GM12878 (cell line): ENCODE measurements at regions not wholly inside any gene's neighbourhood (a gene's known extent, or its start where the extent isn't known, plus 50 kb on each side); places are given as distances from the start of the nearest gene placed in this dataset.

Experiments used
- ATAC-seq: fragments of 200-7000 bp; cut with Tn5 transposase; 3 replicates; pipeline ENCODE4 v1.9.1; 2020; ENCODE audit warnings: mild to moderate bottlenecking, moderate library complexity
- BruUV-seq: library from RNA; stranded (reverse); fragments of 400-500 nt; replicated peaks from 2 replicates; lab custom pipeline; 2021; lab: Mats Ljungman, UMichigan
- CTCF ChIA-PET: fragments of 300-600 bp; sonication (Branson Sonifier 250); formaldehyde crosslinking; extraction: SDS; loops from one replicate; lab custom pipeline; 2021; ENCODE audit warnings: inconsistent platforms; lab: Yijun Ruan, JAX
- POLR2A ChIA-PET: fragments of 350-600 bp; formaldehyde crosslinking; extraction: SDS; loops from one replicate; lab custom pipeline; 2021; ENCODE audit warnings: inconsistent platforms; lab: Charles Lee
- RAD21 ChIA-PET: fragments of 300-600 bp; sonication (Branson Sonifier 250); formaldehyde crosslinking; loops from one replicate; lab custom pipeline; 2023; ENCODE audit warnings: antibody characterized with exemption; ENCODE audit not compliant: unreplicated experiment; lab: Charles Lee
- SMC1A ChIA-PET: fragments of 300-600 bp; sonication (Branson Sonifier 250); formaldehyde crosslinking; loops from one replicate; lab custom pipeline; 2023; ENCODE audit not compliant: unreplicated experiment, uncharacterized antibody; lab: Charles Lee
- DNase-seq: peaks from one replicate; pipeline ENCODE4 v3.0.0-alpha.2; 2011; ENCODE audit warnings: low read depth, low spot score
- FAIRE-seq: peaks from 3 replicates; lab custom pipeline; 2011; peaks lifted over from hg19 to GRCh38; lab: Jason Lieb, UNC
- H2AFZ ChIP-seq: 2 replicates; pipeline ENCODE4 v1.6.0; 2011; ENCODE audit warnings: low read depth, low read length, control low read depth; ENCODE audit not compliant: control insufficient read depth
- H3K27ac ChIP-seq: 2 replicates; pipeline ENCODE4 v1.5.1; 2011; ENCODE audit warnings: control low read depth; ENCODE audit not compliant: control insufficient read depth, insufficient read depth
- H3K27me3 ChIP-seq, 2 experiments: replicated peaks in 1 of 2; 2 replicates each; pipeline versions ENCODE4 v1.6.0 to v1.6.1; 2011; ENCODE audit warnings: low read length in 1 of 2; ENCODE audit not compliant: control insufficient read depth in 2 of 2, insufficient read depth in 2 of 2
- H3K36me3 ChIP-seq, 2 experiments: 2 replicates each; pipeline ENCODE4 v1.5.1; 2011; ENCODE audit warnings: low read length in 1 of 2; ENCODE audit not compliant: control insufficient read depth in 2 of 2, insufficient read depth in 2 of 2
- H3K4me1 ChIP-seq: 2 replicates; pipeline ENCODE4 v1.6.1; 2011; ENCODE audit warnings: mild to moderate bottlenecking, low read length, moderate library complexity, mixed read lengths; ENCODE audit not compliant: control insufficient read depth, insufficient read depth
- H3K4me2 ChIP-seq: 2 replicates; pipeline ENCODE4 v1.6.0; 2011; ENCODE audit warnings: control low read depth; ENCODE audit not compliant: control insufficient read depth, insufficient read depth
- H3K4me3 ChIP-seq: fragments of 200-600 bp; sonication (generic); 2 replicates; pipeline ENCODE4 v1.5.1; 2016
- H3K79me2 ChIP-seq: 2 replicates; pipeline ENCODE4 v1.6.0; 2011; ENCODE audit warnings: low read length; ENCODE audit not compliant: control insufficient read depth, insufficient read depth
- H3K9ac ChIP-seq: 2 replicates; pipeline ENCODE4 v1.8.0; 2011; ENCODE audit warnings: low read length, control low read depth, mixed read lengths; ENCODE audit not compliant: control insufficient read depth, insufficient read depth
- H3K9me3 ChIP-seq: replicated peaks from 3 replicates; pipeline ENCODE4 v1.5.1; 2011; ENCODE audit warnings: mild to moderate bottlenecking, low read length; ENCODE audit not compliant: control insufficient read depth, insufficient read depth
- H4K20me1 ChIP-seq: 2 replicates; pipeline ENCODE4 v1.6.0; 2011; ENCODE audit not compliant: control insufficient read depth, insufficient read depth
- BMI1 ChIP-seq: fragments of 450-650 bp; IDR thresholded peaks from 2 replicates; pipeline ENCODE4 v1.6.1; 2016; ENCODE audit warnings: mild to moderate bottlenecking, moderate library complexity, borderline replicate concordance
- EGR1 ChIP-seq, 2 experiments: IDR thresholded peaks; 1 replicate in 1 of 2; 2 replicates in 1 of 2; pipeline ENCODE4 v1.6.1; 2011 to 2012; ENCODE audit warnings: low read depth in 2 of 2, low read length in 2 of 2, borderline replicate concordance in 1 of 2, mild to moderate bottlenecking in 1 of 2, moderate library complexity in 1 of 2
- LARP7 ChIP-seq: fragments of 450-650 bp; IDR thresholded peaks from 2 replicates; pipeline ENCODE4 v1.6.1; 2017; ENCODE audit warnings: mild to moderate bottlenecking
- RAD51 ChIP-seq: fragments of 450-650 bp; IDR thresholded peaks from 2 replicates; pipeline ENCODE4 v1.6.1; 2016; ENCODE audit warnings: moderate library complexity, mild to moderate bottlenecking, inconsistent platforms
- SIX5 ChIP-seq: IDR thresholded peaks from 2 replicates; pipeline ENCODE4 v1.6.1; 2011; ENCODE audit warnings: mild to moderate bottlenecking, low read depth, low read length, moderate library complexity; ENCODE audit not compliant: severe bottlenecking
- WGBS: methylation state at CpG from one replicate; pipeline ENCODE4 v1.1.6; 2016; ENCODE audit warnings: low lambda C conversion rate; ENCODE audit not compliant: insufficient replicate concordance, insufficient coverage; ENCODE audit errors: missing lambda C conversion rate; 5-methylcytosine and 5-hydroxymethylcytosine counted together
- in situ Hi-C: fragments of 300-500 bp; cut with MboI; formaldehyde crosslinking; loops from 9 replicates; pipeline ENCODE4 v1.14.3; 2018; ENCODE audit warnings: mixed read lengths
- intact Hi-C: fragments of 100-400 bp; cut with micrococcal nuclease; formaldehyde crosslinking; loops from one replicate; pipeline ENCODE4 v1.14.2; 2022; ENCODE audit not compliant: unreplicated experiment
- TF ChIP-seq, protein P1 (sequence below): fragments of 450-650 bp; IDR thresholded peaks from 2 replicates; pipeline ENCODE4 v1.6.1; 2017; ENCODE audit warnings: mild to moderate bottlenecking
- TF ChIP-seq, protein P2 (sequence below): fragments of 450-650 bp; IDR thresholded peaks from 2 replicates; pipeline ENCODE4 v1.6.1; 2014; ENCODE audit warnings: mild to moderate bottlenecking
- TF ChIP-seq, protein P3 (sequence below): IDR thresholded peaks from 2 replicates; pipeline ENCODE4 v1.6.1; 2012; ENCODE audit warnings: low read depth, low read length, improper control_type of control experiment

DNA sequence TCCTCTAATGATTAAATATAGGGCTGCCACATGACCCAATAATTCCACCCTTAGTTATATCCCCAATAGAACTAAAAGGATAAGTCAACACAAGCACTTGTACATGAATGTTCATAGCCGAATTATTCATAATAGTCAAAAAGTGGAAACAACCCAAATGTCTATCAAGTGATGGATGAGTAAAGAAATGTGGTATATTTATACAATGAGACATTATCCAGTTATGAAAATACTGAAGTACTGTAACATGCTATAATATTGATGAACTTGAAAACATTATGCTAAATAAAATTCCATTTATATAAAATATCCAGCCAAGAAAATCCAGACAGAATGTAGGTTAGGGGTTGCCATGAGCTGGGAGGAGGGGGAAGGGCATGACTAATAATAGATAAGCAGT, 436.7 kb upstream of the AADAT start (continued):
- TF ChIP-seq, protein P1, sequence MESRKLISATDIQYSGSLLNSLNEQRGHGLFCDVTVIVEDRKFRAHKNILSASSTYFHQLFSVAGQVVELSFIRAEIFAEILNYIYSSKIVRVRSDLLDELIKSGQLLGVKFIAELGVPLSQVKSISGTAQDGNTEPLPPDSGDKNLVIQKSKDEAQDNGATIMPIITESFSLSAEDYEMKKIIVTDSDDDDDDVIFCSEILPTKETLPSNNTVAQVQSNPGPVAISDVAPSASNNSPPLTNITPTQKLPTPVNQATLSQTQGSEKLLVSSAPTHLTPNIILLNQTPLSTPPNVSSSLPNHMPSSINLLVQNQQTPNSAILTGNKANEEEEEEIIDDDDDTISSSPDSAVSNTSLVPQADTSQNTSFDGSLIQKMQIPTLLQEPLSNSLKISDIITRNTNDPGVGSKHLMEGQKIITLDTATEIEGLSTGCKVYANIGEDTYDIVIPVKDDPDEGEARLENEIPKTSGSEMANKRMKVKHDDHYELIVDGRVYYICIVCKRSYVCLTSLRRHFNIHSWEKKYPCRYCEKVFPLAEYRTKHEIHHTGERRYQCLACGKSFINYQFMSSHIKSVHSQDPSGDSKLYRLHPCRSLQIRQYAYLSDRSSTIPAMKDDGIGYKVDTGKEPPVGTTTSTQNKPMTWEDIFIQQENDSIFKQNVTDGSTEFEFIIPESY = no peak
- TF ChIP-seq SIX5 = no peak
- TF ChIP-seq, protein P2, sequence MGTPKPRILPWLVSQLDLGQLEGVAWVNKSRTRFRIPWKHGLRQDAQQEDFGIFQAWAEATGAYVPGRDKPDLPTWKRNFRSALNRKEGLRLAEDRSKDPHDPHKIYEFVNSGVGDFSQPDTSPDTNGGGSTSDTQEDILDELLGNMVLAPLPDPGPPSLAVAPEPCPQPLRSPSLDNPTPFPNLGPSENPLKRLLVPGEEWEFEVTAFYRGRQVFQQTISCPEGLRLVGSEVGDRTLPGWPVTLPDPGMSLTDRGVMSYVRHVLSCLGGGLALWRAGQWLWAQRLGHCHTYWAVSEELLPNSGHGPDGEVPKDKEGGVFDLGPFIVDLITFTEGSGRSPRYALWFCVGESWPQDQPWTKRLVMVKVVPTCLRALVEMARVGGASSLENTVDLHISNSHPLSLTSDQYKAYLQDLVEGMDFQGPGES = no peak
- no peak for TF ChIP-seq EGR1 (IDR thresholded peaks at IDR 0.05; ENCODE audit: borderline replicate concordance in 1 of 2, low read depth in 2 of 2, low read length in 2 of 2)
- no peak for TF ChIP-seq LARP7
- TF ChIP-seq, protein P3, sequence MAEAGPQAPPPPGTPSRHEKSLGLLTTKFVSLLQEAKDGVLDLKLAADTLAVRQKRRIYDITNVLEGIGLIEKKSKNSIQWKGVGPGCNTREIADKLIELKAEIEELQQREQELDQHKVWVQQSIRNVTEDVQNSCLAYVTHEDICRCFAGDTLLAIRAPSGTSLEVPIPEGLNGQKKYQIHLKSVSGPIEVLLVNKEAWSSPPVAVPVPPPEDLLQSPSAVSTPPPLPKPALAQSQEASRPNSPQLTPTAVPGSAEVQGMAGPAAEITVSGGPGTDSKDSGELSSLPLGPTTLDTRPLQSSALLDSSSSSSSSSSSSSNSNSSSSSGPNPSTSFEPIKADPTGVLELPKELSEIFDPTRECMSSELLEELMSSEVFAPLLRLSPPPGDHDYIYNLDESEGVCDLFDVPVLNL = no peak

DNA sequence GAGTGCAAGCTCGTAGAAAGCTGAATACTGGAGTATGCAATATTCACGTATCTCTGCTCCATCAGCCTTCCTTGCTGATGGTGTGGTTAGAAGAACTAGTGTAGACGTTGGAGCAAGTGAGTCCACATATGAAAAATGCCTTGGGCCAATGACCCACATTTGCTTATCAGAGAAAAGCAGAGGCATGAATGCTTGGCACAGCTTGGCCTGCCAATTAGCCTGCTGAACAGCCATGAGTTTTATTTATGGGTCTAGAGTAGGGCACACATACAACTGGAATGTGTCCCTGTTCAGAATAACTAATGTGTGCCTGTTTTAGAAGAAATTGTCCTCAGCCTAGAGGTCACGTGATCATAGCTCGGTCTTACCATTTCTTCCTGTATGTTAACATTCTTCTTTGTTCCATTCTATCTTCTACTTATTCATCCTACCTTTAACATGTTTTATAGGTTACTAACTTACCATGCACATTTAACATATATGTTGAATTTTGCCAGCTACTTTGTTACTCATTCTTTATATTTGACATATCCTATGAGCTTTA, 432.7 kb upstream of the AADAT start:
- Histone ChIP-seq H3K27ac (no peak overlapping the region), H3K36me3 (no peaks in the 10 kb centered on the region), H3K9ac (no peak overlapping the region), H4K20me1 (no peaks in the 10 kb centered on the region), H3K4me2 (no peak overlapping the region), H3K4me3 (no peak overlapping the region), H2AFZ (no peak overlapping the region), H3K4me1 (no peaks in the 10 kb centered on the region), H3K79me2 (no peaks in the 10 kb centered on the region), H3K9me3 (no peaks in the 10 kb centered on the region), H3K27me3 (no peaks in the 10 kb centered on the region)
- WGBS = 21% methylated on average over 5 of the region's 5 CpGs
- ChIA-PET SMC1A (interaction anchor here (1.0 kb wide), 1 partner anchor 10 kb away, joined by 3 read pairs; no protein-coding TSS in a partner anchor), RAD21 (no interaction called here), POLR2A (no interaction called here), CTCF (interaction anchor here (1.3 kb wide), 1 partner anchor 25 kb away, joined by 5 read pairs; no protein-coding TSS in a partner anchor)
- in situ Hi-C loops = no loop called here
- no peak for FAIRE-seq
- peak; percentile 66; the same call in 1 of the 2 replicates for TF ChIP-seq RAD51
- no peak for TF ChIP-seq BMI1
- BruUV-seq = no TSS peak
- DNase-seq = no peak
- no peak for ATAC-seq
- intact Hi-C loops = no loop called here
